ENCODE measurements at regions not wholly inside any gene's neighbourhood (a gene's known extent, or its start where the extent isn't known, plus 50 kb on each side); places are given as distances from the start of the nearest gene placed in this dataset.

GRCh38 chr15:29540479-29540878 is 270.9 kb upstream of the NSMCE3 start:
- no peak for TF ChIP-seq EZH2 (IDR thresholded peaks at IDR 0.05; ENCODE audit: borderline replicate concordance, low read depth, low read length, poor library complexity, severe bottlenecking)
- TF ChIP-seq CTCF (conservative IDR thresholded peaks at IDR 0.05; ENCODE audit: low read depth, low read length) = no peak
- Histone ChIP-seq H3K36me3 (ENCODE audit: insufficient read depth, low read length, poor library complexity, severe bottlenecking) (no peaks in the 10 kb centered on the region), H3K9me3 (ENCODE audit: low read depth, low read length, poor library complexity, severe bottlenecking) (no peaks in the 10 kb centered on the region), H3K27me3 (replicated peaks; ENCODE audit: insufficient read depth, low read depth, low read length, poor library complexity) (peaks cover 24% of the 10 kb centered on the region), H3K4me1 (ENCODE audit: insufficient read depth, low read length, poor library complexity, severe bottlenecking) (no peaks in the 10 kb centered on the region), H3K27ac (ENCODE audit: low read depth, low read length, poor library complexity, severe bottlenecking) (no peak overlapping the region), H3K4me3 (ENCODE audit: low read depth, low read length, poor library complexity, severe bottlenecking) (no peak overlapping the region)
- intact Hi-C loops (cut with micrococcal nuclease; ENCODE audit: unreplicated experiment) = no loop called here
- no peak for DNase-seq (ENCODE audit: low spot score)
- POLR2A ChIA-PET (ENCODE audit: low non-redundant PET) = no interaction called here
- CTCF ChIA-PET = no interaction called here
- no TSS peak for BruUV-seq (replicated peaks)

GRCh38 chr15:29539736-29540135 is 270.1 kb upstream of the NSMCE3 start:
- no TSS peak for BruUV-seq (replicated peaks)
- TF ChIP-seq EZH2 (IDR thresholded peaks at IDR 0.05; ENCODE audit: borderline replicate concordance, low read depth, low read length, poor library complexity, severe bottlenecking) = no peak
- TF ChIP-seq CTCF (conservative IDR thresholded peaks at IDR 0.05; ENCODE audit: low read depth, low read length) = no peak
- no peak overlapping the region for H3K4me3 ChIP-seq (ENCODE audit: low read depth, low read length, poor library complexity, severe bottlenecking)
- peaks cover 20% of the 10 kb centered on the region for H3K27me3 ChIP-seq (replicated peaks; ENCODE audit: insufficient read depth, low read depth, low read length, poor library complexity)
- POLR2A ChIA-PET (ENCODE audit: low non-redundant PET) = no interaction called here
- no peak overlapping the region for H3K27ac ChIP-seq (ENCODE audit: low read depth, low read length, poor library complexity, severe bottlenecking)
- H3K9me3 ChIP-seq (ENCODE audit: low read depth, low read length, poor library complexity, severe bottlenecking) = no peaks in the 10 kb centered on the region
- H3K36me3 ChIP-seq (ENCODE audit: insufficient read depth, low read length, poor library complexity, severe bottlenecking) = no peaks in the 10 kb centered on the region
- CTCF ChIA-PET = no interaction called here
- intact Hi-C loops (cut with micrococcal nuclease; ENCODE audit: unreplicated experiment) = no loop called here
- DNase-seq (ENCODE audit: low spot score) = no peak
- no peaks in the 10 kb centered on the region for H3K4me1 ChIP-seq (ENCODE audit: insufficient read depth, low read length, poor library complexity, severe bottlenecking)

- Histone ChIP-seq H3K4me1 (ENCODE audit: insufficient read depth, low read length, poor library complexity, severe bottlenecking) (no peaks in the 10 kb centered on the region), H3K27ac (ENCODE audit: low read depth, low read length, poor library complexity, severe bottlenecking) (no peak overlapping the region), H3K4me3 (ENCODE audit: low read depth, low read length, poor library complexity, severe bottlenecking) (no peak overlapping the region), H3K27me3 (replicated peaks; ENCODE audit: insufficient read depth, low read depth, low read length, poor library complexity) (peaks cover 10% of the 10 kb centered on the region), H3K9me3 (ENCODE audit: low read depth, low read length, poor library complexity, severe bottlenecking) (no peaks in the 10 kb centered on the region), H3K36me3 (ENCODE audit: insufficient read depth, low read length, poor library complexity, severe bottlenecking) (no peaks in the 10 kb centered on the region)
- ChIA-PET CTCF (no interaction called here), POLR2A (ENCODE audit: low non-redundant PET) (no interaction called here)
- no TSS peak for BruUV-seq (replicated peaks)
- no peak for DNase-seq (ENCODE audit: low spot score)
- intact Hi-C loops (cut with micrococcal nuclease; ENCODE audit: unreplicated experiment) = no loop called here
- no peak for TF ChIP-seq CTCF (conservative IDR thresholded peaks at IDR 0.05; ENCODE audit: low read depth, low read length)
- TF ChIP-seq EZH2 (IDR thresholded peaks at IDR 0.05; ENCODE audit: borderline replicate concordance, low read depth, low read length, poor library complexity, severe bottlenecking) = no peak
These were observed 268.4 kb upstream of the NSMCE3 start for GRCh38 chr15:29538044-29538443.

Measured in A673 (cell line).